ENCODE measurements at regions not wholly inside any gene's neighbourhood (a gene's known extent, or its start where the extent isn't known, plus 50 kb on each side); places are given as distances from the start of the nearest gene placed in this dataset.

DNA sequence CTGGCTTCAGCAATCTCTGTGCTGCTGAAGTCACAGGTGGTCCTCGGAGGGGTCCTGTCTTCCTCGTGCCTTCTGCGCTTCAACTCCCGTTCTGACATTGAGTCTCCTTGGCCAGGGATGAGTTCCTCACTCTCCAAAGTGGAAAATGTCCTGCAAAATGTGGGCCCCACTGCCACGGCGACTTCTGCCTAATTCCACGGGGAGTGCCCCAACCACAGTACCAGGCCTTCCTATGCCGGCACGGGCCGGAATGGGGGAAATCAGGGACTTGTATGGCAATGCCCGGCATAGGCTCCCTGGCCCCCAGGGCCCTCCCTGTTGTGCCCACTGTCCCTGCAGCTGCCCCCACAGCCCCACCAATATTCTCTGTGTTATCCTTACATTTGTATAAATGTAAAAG lies 420.5 kb downstream of the TCERG1L start:
- intact Hi-C loops (cut with DNase I; ENCODE audit: low total_unique reads): no loop called here
- no peaks in the 10 kb centered on the region for H3K27me3 ChIP-seq

DNA sequence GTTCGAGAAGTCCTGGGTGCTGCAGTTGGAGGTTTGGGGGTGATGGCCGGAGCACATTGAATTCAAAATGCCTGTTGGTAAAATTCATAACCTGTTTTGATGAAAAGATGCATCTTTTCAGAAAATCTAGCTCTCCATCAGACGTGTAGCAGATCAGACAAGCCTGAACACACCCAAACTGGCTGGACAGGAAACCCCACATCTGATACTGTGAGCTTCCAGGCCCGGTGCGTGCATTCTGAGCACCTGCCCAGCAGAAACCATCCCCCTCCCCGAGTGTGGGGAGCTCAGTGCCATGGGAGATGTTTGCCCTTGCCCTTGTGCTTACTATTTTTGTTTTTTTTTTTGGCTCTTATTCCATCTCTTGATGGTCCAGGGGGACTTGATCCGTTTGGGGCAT lies 417.1 kb downstream of the TCERG1L start:
- WGBS, 2 donors (ENCODE audit: low coverage in 1 of 2): 49 to 60% methylated on average over 7 of the region's 7 CpGs
- in situ Hi-C loops (cut with MboI; ENCODE audit: low pct_ligation_motif_present in 1 of 4, low pct_unique_long_range_greater_than_20kb in 1 of 4, low sequenced_read_pairs in 3 of 4) (no loop called here), intact Hi-C loops (cut with DNase I; ENCODE audit: low total_unique reads) (no loop called here)
- H3K4me1 ChIP-seq: no peaks in the 10 kb centered on the region
- no peak overlapping the region for H3K4me3 ChIP-seq
- no peaks in the 10 kb centered on the region for H3K27me3 ChIP-seq
- no peak for TF ChIP-seq POLR2AphosphoS5 (IDR thresholded peaks at IDR 0.05)
- TF ChIP-seq EP300 (IDR thresholded peaks at IDR 0.05; ENCODE audit: low read depth): no peak
- no peak for TF ChIP-seq POLR2A (IDR thresholded peaks at IDR 0.05)
- TF ChIP-seq, protein P1, sequence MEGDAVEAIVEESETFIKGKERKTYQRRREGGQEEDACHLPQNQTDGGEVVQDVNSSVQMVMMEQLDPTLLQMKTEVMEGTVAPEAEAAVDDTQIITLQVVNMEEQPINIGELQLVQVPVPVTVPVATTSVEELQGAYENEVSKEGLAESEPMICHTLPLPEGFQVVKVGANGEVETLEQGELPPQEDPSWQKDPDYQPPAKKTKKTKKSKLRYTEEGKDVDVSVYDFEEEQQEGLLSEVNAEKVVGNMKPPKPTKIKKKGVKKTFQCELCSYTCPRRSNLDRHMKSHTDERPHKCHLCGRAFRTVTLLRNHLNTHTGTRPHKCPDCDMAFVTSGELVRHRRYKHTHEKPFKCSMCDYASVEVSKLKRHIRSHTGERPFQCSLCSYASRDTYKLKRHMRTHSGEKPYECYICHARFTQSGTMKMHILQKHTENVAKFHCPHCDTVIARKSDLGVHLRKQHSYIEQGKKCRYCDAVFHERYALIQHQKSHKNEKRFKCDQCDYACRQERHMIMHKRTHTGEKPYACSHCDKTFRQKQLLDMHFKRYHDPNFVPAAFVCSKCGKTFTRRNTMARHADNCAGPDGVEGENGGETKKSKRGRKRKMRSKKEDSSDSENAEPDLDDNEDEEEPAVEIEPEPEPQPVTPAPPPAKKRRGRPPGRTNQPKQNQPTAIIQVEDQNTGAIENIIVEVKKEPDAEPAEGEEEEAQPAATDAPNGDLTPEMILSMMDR (IDR thresholded peaks at IDR 0.05): no peak
- no peaks in the 10 kb centered on the region for H3K9me3 ChIP-seq
- no peaks in the 10 kb centered on the region for H3K36me3 ChIP-seq
- H3K27ac ChIP-seq: no peak overlapping the region
- DNase-seq: no peak

More for the DNA sequence above, 420.5 kb downstream of the TCERG1L start:
- in situ Hi-C loops (cut with MboI; ENCODE audit: low pct_ligation_motif_present in 1 of 4, low pct_unique_long_range_greater_than_20kb in 1 of 4, low sequenced_read_pairs in 3 of 4): no loop called here
- Histone ChIP-seq H3K4me1 (no peaks in the 10 kb centered on the region), H3K27ac (no peak overlapping the region), H3K36me3 (no peaks in the 10 kb centered on the region), H3K9me3 (no peaks in the 10 kb centered on the region), H3K4me3 (no peak overlapping the region)
- TF ChIP-seq EP300 (IDR thresholded peaks at IDR 0.05; ENCODE audit: low read depth) (no peak), POLR2AphosphoS5 (IDR thresholded peaks at IDR 0.05) (no peak), POLR2A (IDR thresholded peaks at IDR 0.05) (no peak)
- TF ChIP-seq, protein P1 (IDR thresholded peaks at IDR 0.05): no peak
- no peak for DNase-seq
- WGBS, 2 donors (ENCODE audit: low coverage in 1 of 2): 91% methylated on average over 11 of the region's 11 CpGs; no CpG with 5 or more reads in 1 of the 2 donors

DNA sequence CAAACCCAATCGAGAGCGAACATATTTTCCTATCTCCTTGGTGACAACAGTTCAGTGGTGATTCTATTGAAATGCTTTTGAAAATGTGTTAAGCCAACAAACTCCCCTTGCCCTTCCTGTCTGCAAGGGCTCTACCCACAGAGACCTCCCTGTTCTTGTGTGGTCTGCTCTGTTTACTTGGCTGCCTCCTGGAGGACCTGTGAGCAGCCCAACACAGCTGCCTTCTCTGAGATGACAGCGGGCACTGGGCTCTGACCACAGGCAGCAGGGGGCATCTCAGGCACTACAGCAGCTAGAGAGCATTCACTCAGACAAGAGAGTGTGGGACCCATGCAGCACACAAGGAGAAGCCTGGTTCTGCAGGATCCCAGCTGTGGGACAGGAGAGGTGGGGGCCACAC lies 416.4 kb downstream of the TCERG1L start:
- intact Hi-C loops (cut with DNase I; ENCODE audit: low total_unique reads): no loop called here
- in situ Hi-C loops (cut with MboI; ENCODE audit: low pct_ligation_motif_present in 1 of 4, low pct_unique_long_range_greater_than_20kb in 1 of 4, low sequenced_read_pairs in 3 of 4): no loop called here
- H3K9me3 ChIP-seq: no peaks in the 10 kb centered on the region
- TF ChIP-seq EP300 (IDR thresholded peaks at IDR 0.05; ENCODE audit: low read depth): no peak
- TF ChIP-seq, protein P1 (IDR thresholded peaks at IDR 0.05): no peak
- TF ChIP-seq POLR2AphosphoS5 (IDR thresholded peaks at IDR 0.05): no peak
- TF ChIP-seq POLR2A (IDR thresholded peaks at IDR 0.05): no peak
- H3K36me3 ChIP-seq: no peaks in the 10 kb centered on the region
- H3K27me3 ChIP-seq: no peaks in the 10 kb centered on the region
- H3K27ac ChIP-seq: no peak overlapping the region
- WGBS, 2 donors (ENCODE audit: low coverage in 1 of 2): 52 to 64% methylated on average over 2 to 3 of the region's 3 CpGs
- no peak for DNase-seq
- no peaks in the 10 kb centered on the region for H3K4me1 ChIP-seq
- no peak overlapping the region for H3K4me3 ChIP-seq

DNA sequence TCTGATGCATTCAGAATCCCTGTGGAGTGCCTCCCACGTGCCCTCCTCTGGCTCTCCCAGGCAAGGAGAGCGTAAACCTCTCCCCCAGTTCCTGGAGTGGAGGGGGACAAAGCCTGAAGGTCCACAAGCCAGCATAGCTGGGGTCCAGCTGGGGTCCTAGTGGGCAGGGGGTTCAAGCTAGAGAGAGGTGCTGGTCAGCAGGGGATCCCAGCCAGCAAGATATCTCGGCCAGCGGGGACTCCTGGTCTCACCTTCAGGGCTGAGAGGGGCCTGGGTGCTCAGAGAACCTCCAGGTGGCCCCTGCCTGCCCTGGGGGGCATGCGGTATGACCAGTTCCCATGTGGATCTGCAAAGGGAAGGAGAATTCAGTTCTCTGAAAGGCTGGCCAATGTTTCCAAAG lies 413.7 kb downstream of the TCERG1L start:
- TF ChIP-seq, protein P1 (IDR thresholded peaks at IDR 0.05): no peak
- TF ChIP-seq POLR2AphosphoS5 (IDR thresholded peaks at IDR 0.05): no peak
- no peak for TF ChIP-seq POLR2A (IDR thresholded peaks at IDR 0.05)
- TF ChIP-seq EP300 (IDR thresholded peaks at IDR 0.05; ENCODE audit: low read depth): no peak
- DNase-seq: no peak
- Histone ChIP-seq H3K4me1 (no peaks in the 10 kb centered on the region), H3K27ac (no peak overlapping the region), H3K27me3 (no peaks in the 10 kb centered on the region), H3K36me3 (no peaks in the 10 kb centered on the region), H3K4me3 (no peak overlapping the region), H3K9me3 (no peaks in the 10 kb centered on the region)
- WGBS, 2 donors (ENCODE audit: low coverage in 1 of 2): 81% methylated on average over 5 of the region's 5 CpGs; no CpG with 5 or more reads in 1 of the 2 donors
- in situ Hi-C loops (cut with MboI; ENCODE audit: low pct_ligation_motif_present in 1 of 4, low pct_unique_long_range_greater_than_20kb in 1 of 4, low sequenced_read_pairs in 3 of 4): no loop called here
- intact Hi-C loops (cut with DNase I; ENCODE audit: low total_unique reads): no loop called here
